PC-9 (cell line): ENCODE measurements at regions not wholly inside any gene's neighbourhood (a gene's known extent, or its start where the extent isn't known, plus 50 kb on each side); places are given as distances from the start of the nearest gene placed in this dataset.

Source experiments
- EZH2 ChIP-seq: fragments of 200-600 bp; sonication (generic); IDR thresholded peaks from 2 replicates; pipeline ENCODE4 v1.8.0; 2017; ENCODE audit warnings: antibody characterized with exemption, low read depth
- TF ChIP-seq, protein P1 (sequence below): fragments of 200-600 bp; sonication (generic); conservative IDR thresholded peaks from 2 replicates; pipeline ENCODE4 v1.6.1; 2017; ENCODE audit warnings: mixed run types, antibody characterized with exemption, mild to moderate bottlenecking, moderate library complexity

DNA sequence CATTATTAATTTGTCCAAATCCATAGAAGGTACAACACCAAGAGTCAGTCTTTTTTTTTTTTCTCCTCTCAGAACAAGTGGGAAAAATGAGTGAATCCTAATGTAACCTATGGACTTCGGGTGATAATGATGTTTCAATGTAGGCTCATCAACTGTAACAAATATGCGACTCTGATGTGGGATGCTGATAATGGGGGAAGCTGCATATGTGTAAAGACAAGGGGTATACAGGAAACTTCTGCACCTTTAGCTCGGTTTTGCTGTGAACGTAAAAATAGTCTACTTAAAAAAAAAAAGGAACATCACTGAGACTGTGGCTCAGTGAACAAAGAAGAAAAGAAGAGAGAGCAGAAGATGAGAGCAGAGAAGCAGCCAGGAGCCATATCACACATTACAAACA is 78.3 kb upstream of the ARHGAP32 start:
- TF ChIP-seq, protein P1, sequence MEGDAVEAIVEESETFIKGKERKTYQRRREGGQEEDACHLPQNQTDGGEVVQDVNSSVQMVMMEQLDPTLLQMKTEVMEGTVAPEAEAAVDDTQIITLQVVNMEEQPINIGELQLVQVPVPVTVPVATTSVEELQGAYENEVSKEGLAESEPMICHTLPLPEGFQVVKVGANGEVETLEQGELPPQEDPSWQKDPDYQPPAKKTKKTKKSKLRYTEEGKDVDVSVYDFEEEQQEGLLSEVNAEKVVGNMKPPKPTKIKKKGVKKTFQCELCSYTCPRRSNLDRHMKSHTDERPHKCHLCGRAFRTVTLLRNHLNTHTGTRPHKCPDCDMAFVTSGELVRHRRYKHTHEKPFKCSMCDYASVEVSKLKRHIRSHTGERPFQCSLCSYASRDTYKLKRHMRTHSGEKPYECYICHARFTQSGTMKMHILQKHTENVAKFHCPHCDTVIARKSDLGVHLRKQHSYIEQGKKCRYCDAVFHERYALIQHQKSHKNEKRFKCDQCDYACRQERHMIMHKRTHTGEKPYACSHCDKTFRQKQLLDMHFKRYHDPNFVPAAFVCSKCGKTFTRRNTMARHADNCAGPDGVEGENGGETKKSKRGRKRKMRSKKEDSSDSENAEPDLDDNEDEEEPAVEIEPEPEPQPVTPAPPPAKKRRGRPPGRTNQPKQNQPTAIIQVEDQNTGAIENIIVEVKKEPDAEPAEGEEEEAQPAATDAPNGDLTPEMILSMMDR: no peak
- TF ChIP-seq EZH2: no peak
